Subcutaneous abdominal adipose tissue (tissue), 5 donors: ENCODE measurements at regions not wholly inside any gene's neighbourhood (a gene's known extent, or its start where the extent isn't known, plus 50 kb on each side); places are given as distances from the start of the nearest gene placed in this dataset.

ENCODE experiments used
- H3K27ac ChIP-seq: one replicate; pipeline ENCODE4 v1.7.0; 2013; ENCODE audit warnings: low read depth, mild to moderate bottlenecking, inconsistent platforms, low read length, moderate library complexity
- H3K27me3 ChIP-seq, 5 donors: one replicate each; pipeline ENCODE4 v1.7.0; 2013; ENCODE audit warnings: low read length in 5 of 5, inconsistent platforms in 1 of 5; ENCODE audit not compliant: control insufficient read depth in 5 of 5, insufficient read depth in 4 of 5
- H3K36me3 ChIP-seq, 5 donors: one replicate each; pipeline ENCODE4 v1.7.0; 2013; ENCODE audit warnings: low read length in 5 of 5; ENCODE audit not compliant: control insufficient read depth in 5 of 5, insufficient read depth in 5 of 5
- H3K4me1 ChIP-seq, 5 donors: one replicate each; pipeline ENCODE4 v1.7.0; 2013; ENCODE audit warnings: low read length in 5 of 5, mild to moderate bottlenecking in 3 of 5, moderate library complexity in 1 of 5; ENCODE audit not compliant: control insufficient read depth in 5 of 5, insufficient read depth in 5 of 5
- H3K4me3 ChIP-seq, 5 donors: one replicate each; pipeline ENCODE4 v1.7.0; 2013; ENCODE audit warnings: low read length in 5 of 5, low read depth in 1 of 5
- H3K9ac ChIP-seq, 5 donors: one replicate each; pipeline ENCODE4 v1.7.0; 2013; ENCODE audit warnings: low read length in 5 of 5, mild to moderate bottlenecking in 4 of 5, moderate library complexity in 3 of 5
- H3K9me3 ChIP-seq, 5 donors: one replicate each; pipeline ENCODE4 v1.7.0; 2013; ENCODE audit warnings: low read length in 5 of 5; ENCODE audit not compliant: control insufficient read depth in 5 of 5
- donor health status: healthy.
- donor health status: healthy.
- donor health status: healthy.
- donor health status: healthy.
- donor health status: healthy.

DNA sequence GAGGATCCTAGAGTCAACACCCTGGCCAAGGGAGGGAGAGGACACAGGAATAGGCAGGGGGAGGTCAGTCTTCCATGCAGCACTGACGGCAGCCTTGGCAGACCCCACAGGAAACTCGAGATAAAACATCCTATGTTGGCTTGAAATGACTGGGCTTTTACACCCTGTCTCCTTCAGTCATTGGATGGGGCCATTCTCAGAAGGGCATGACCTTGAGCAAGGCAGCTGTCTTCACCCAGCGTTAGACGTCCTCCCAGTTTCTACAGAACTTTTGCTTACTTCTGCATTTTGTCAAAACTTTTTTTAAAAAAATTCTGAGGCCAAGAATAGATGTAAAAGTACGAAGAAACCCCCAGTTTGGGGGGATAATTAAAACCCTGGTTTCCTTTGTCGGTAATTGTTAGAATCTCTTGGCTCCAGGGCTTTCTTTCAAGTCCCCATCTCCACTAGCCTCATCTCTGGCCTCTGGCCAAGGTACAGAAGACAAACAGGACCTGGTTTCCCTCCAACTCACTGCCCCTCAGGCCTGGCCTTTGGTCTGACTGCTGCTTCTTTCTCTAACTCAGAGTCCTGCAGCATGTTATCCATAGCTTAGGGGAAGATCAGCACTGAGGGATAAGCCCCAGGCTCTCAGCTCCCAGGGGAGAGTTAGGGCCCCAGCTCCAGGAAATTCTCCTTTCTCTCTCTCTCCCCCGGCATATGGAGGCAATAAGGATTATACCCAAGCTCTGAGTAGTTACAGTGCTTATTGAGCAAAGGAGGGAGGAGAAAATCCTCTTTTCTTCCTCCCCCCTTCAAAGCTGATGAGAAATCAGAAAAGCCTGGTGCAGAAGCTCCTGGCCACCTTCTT is 51.6 kb upstream of the KCND3 start:
- Histone ChIP-seq H3K4me3 (no peak overlapping the region), H3K4me1 (no peaks in the 10 kb centered on the region), H3K36me3 (no peaks in the 10 kb centered on the region), H3K27me3 (peaks cover 0 to 4% (median 0%) of the 10 kb centered on the region in 5 donors), H3K27ac (no peak overlapping the region), H3K9ac (no peak overlapping the region), H3K9me3 (no peaks in the 10 kb centered on the region)

DNA sequence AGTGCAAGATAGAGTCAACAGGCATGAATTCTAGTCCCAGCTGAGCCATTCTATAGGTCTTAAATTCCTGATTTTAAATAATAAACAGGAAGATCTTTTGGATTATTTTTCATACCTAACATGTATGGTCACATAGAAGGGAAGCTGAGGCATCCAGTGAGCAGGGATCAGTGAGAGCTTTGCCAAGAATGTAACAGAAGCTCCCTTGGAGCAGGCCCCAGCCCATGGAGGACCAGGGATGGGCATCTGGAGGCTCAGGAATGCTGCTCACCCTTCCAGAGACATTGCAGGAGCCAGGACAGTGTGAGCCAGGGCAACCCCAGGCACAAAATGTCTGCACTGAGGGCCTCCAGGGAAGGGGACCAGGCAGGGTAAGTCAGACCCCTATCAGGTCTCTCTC is 54.4 kb upstream of the KCND3 start:
- Histone ChIP-seq H3K36me3 (no peaks in the 10 kb centered on the region), H3K27me3 (peaks cover 0 to 4% (median under 1%) of the 10 kb centered on the region in 5 donors), H3K4me3 (no peak overlapping the region), H3K9ac (no peak overlapping the region), H3K9me3 (no peaks in the 10 kb centered on the region), H3K27ac (no peak overlapping the region), H3K4me1 (no peaks in the 10 kb centered on the region)

DNA sequence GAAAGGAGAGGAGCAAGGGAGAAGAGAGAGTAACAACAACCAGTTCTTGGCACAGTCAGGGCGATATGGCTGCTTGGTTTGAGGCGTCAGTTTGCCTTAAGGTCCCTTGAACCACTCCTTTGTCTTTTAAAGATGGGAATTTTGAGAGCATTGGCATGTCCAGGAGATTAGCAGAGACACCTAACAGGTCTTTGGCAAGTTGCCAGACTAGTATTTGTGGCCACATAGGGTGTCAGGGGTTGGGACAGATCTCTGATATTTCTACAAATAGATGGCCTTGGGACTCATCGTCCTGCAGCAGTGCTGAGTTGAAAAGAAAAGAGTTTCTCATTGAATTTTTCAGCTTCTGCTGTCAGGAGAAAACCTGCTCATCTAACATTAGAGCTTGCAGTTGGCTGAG is 55.3 kb upstream of the KCND3 start:
- H3K4me3 ChIP-seq: no peak overlapping the region
- H3K9me3 ChIP-seq: no peaks in the 10 kb centered on the region
- no peaks in the 10 kb centered on the region for H3K4me1 ChIP-seq
- no peaks in the 10 kb centered on the region for H3K36me3 ChIP-seq
- H3K27me3 ChIP-seq: peaks cover 0 to 4% (median 2%) of the 10 kb centered on the region in 5 donors
- H3K9ac ChIP-seq: no peak overlapping the region
- H3K27ac ChIP-seq: no peak overlapping the region

DNA sequence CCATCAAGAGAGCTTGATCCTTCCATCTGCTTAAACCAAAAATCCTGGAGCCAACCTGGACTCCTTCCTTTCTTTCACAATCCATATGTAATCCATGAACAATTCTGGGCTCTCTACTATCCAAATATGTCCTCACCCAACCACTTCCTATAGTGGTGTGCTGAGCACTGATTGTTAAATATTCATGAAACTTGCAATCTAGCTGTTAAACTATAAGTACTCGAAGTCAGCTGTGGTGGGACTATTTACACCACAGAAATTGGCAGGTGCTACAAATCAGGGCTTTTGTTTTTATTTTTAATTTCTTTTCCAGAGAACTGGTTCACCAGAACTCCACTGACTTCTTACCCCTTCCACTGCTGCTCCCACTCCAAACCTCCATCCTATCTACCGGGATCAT is 57.2 kb upstream of the KCND3 start:
- Histone ChIP-seq H3K27ac (no peak overlapping the region), H3K36me3 (no peaks in the 10 kb centered on the region), H3K4me3 (no peak overlapping the region), H3K9me3 (no peaks in the 10 kb centered on the region), H3K4me1 (no peaks in the 10 kb centered on the region), H3K27me3 (peaks cover 0 to 3% (median 2%) of the 10 kb centered on the region in 5 donors), H3K9ac (no peak overlapping the region)

DNA sequence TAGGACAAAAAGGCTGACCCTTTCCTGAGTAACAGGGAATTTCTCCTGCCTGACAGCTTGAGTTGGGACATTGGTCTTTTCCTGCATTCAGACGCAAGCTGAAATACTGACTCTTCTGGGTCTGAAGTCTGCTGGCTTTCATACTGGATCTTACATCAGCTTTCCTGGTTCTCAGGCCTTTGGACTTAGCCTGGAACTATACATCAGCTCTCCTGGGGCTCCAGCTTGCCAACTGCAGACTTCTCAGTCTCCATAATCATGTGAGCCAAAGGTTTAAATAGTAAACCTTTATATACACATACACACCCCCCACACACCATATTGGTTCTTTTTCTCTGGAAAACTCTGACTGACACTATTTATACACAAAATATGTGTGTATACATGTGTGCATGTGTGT is 59.0 kb upstream of the KCND3 start:
- peaks cover 0 to 3% (median 0%) of the 10 kb centered on the region in 5 donors for H3K27me3 ChIP-seq
- no peaks in the 10 kb centered on the region for H3K4me1 ChIP-seq
- no peaks in the 10 kb centered on the region for H3K9me3 ChIP-seq
- no peak overlapping the region for H3K9ac ChIP-seq
- no peaks in the 10 kb centered on the region for H3K36me3 ChIP-seq
- no peak overlapping the region for H3K4me3 ChIP-seq
- H3K27ac ChIP-seq: no peak overlapping the region

DNA sequence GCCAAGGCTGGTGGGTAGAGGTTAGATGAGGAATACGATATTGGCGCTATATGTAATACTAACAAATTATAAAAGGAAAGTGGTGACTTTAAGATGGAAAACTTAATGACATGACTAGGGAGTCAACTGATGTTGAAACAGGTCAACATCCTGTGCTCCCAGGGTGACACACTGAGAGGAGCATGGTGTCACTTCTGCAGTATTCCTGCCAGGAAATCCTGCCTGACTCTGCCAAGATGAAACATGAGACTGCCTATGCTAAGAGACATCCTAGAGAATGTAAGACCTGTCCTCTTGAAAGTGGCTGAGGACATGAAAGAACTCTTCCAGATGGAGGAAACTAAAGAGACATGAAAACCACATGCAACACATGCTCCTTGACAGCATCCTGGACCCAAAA is 65.0 kb upstream of the KCND3 start:
- no peak overlapping the region for H3K4me3 ChIP-seq
- peaks cover 0 to 3% (median 0%) of the 10 kb centered on the region in 5 donors for H3K27me3 ChIP-seq
- no peak overlapping the region for H3K27ac ChIP-seq
- H3K4me1 ChIP-seq: no peaks in the 10 kb centered on the region
- H3K36me3 ChIP-seq: no peaks in the 10 kb centered on the region
- no peak overlapping the region for H3K9ac ChIP-seq
- no peaks in the 10 kb centered on the region for H3K9me3 ChIP-seq

DNA sequence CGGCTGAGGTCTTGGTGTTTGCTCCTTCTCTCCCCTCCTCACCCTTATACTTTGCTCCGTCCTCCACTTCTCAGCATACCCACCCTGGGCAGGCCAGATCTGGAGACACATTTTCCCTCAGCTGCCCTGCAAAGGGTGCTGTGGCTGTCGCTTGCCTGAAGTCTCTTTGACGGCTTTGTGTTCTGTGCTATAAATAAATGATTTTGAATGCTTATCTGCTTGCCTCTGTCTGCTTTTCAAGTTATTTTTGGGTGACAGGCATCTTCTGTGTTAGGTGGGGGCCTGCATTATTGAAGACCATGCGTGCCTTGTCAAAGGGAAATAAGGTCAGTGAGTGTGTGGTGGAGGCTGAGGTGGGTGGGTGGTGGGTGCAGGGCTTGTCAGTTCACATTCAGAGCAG is 66.9 kb upstream of the KCND3 start:
- Histone ChIP-seq H3K9ac (no peak overlapping the region), H3K9me3 (no peaks in the 10 kb centered on the region), H3K27me3 (peaks cover 0 to 6% (median 0%) of the 10 kb centered on the region in 5 donors), H3K36me3 (no peaks in the 10 kb centered on the region), H3K27ac (no peak overlapping the region), H3K4me3 (no peak overlapping the region), H3K4me1 (no peaks in the 10 kb centered on the region)

DNA sequence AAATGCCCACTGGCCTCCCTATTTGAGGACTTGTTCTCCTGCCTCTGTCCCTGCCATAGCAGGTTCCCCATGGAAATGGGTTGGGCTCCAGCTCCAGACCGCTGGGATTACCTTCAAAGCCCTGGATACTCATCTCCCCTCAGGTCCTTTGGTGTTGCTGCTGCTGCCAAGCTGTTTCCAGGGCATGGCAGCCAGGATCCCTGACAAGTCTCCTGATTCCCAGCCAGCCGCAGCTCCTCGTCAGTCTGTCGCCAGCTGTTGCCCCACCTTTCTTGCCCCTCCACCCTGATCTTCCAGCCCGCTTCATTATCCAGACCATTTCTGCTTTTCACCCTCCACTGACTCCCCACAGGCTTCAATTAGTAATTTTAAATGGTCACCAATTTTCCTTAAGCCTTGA is 68.3 kb upstream of the KCND3 start:
- Histone ChIP-seq H3K27me3 (peaks cover 0 to 6% (median 0%) of the 10 kb centered on the region in 5 donors), H3K27ac (no peak overlapping the region), H3K36me3 (no peaks in the 10 kb centered on the region), H3K9ac (no peak overlapping the region), H3K4me1 (no peaks in the 10 kb centered on the region), H3K4me3 (no peak overlapping the region), H3K9me3 (no peaks in the 10 kb centered on the region)

DNA sequence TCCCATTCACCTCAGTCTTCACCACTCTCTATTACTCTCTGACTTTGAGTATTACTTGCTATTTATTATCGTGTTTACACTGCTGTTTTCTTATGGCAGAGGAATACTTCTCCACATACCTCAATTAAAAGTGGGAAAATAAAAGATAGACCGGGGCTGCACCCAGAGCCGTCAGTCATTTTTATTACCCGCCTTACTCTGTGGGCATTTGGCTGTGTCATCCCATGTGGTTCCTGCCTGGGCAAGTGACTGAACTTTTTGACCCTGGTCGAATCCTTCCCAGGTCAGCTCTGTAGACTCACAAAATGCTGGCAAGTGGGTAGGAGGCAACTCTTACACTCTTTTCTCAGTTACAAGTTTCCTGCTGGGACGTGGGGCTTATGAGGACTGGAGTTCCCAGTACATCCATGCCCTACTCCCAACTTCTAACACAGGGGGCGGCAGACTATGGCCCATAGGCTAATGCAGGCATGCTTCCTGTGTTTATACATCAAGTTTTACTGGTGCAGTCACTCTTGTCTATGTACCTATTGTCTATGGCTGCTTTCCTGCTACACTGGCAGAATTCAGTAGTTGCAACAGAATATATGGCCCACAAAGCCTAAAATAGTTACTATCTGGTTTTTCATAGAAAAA is 69.5 kb upstream of the KCND3 start:
- Histone ChIP-seq H3K9me3 (no peaks in the 10 kb centered on the region), H3K9ac (no peak overlapping the region), H3K36me3 (no peaks in the 10 kb centered on the region), H3K27ac (no peak overlapping the region), H3K4me1 (no peaks in the 10 kb centered on the region), H3K4me3 (no peak overlapping the region), H3K27me3 (peaks cover 0 to 6% (median 0%) of the 10 kb centered on the region in 5 donors)

DNA sequence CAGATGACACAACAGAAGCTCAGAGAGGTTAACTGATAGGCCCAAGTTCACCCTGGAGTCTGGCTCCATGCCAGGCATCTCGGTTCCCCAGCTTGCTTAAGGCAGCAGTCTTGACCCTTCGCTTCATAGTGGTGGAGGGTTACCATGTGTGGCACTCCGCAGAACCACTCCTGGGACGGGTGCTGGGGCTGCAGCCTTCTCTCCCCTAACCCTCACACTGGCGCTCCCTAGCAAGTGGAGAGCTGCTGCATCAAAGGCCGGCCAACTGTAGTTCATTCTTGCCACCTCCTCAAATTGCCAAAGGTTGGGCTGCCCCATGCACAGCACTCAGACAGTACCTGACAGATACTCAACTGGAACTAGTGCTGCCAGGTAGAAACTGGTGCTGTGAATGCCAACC is 70.2 kb upstream of the KCND3 start:
- H3K9me3 ChIP-seq: no peaks in the 10 kb centered on the region
- H3K9ac ChIP-seq: no peak overlapping the region
- peaks cover 0 to 6% (median 0%) of the 10 kb centered on the region in 5 donors for H3K27me3 ChIP-seq
- H3K4me1 ChIP-seq: no peaks in the 10 kb centered on the region
- no peaks in the 10 kb centered on the region for H3K36me3 ChIP-seq
- no peak overlapping the region for H3K27ac ChIP-seq
- no peak overlapping the region for H3K4me3 ChIP-seq
